ENCODE measurements at regions not wholly inside any gene's neighbourhood (a gene's known extent, or its start where the extent isn't known, plus 50 kb on each side); places are given as distances from the start of the nearest gene placed in this dataset.

DNA sequence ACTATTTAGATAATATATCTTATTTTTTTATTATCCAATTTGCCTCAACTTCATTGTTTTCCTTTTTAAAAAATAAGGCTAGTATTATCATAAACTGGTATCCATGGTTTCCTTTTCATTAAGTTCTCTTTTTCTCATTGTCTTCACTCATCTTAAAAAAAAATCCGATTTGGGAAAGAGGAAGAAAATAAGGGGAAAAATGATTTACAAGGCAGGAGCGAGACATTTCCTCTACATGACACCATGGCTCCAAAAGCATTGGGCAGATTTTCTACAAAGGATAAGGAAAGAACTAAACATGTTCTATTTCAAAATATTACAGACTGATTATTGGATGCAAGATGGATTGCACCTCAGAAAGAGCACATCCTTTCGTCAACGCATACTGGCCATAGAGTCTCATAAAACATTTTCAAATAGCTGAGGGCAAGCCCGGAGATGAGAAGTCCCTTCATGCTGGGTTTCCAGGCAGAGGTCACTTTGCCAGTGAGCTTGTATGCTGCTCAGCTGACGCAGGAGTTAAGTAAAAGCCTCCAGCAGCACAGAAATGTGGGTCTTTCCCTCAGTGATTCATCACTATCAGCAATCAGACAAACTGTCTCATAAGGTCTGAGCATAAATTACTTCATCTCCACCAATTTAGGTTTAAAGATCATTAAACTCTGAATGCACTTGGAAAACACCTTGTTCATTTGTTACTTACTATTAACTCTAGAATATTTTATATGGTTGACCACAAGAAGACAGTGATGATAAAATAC, 129.0 kb upstream of the TNFAIP3 start:
- TF ChIP-seq, protein P1, sequence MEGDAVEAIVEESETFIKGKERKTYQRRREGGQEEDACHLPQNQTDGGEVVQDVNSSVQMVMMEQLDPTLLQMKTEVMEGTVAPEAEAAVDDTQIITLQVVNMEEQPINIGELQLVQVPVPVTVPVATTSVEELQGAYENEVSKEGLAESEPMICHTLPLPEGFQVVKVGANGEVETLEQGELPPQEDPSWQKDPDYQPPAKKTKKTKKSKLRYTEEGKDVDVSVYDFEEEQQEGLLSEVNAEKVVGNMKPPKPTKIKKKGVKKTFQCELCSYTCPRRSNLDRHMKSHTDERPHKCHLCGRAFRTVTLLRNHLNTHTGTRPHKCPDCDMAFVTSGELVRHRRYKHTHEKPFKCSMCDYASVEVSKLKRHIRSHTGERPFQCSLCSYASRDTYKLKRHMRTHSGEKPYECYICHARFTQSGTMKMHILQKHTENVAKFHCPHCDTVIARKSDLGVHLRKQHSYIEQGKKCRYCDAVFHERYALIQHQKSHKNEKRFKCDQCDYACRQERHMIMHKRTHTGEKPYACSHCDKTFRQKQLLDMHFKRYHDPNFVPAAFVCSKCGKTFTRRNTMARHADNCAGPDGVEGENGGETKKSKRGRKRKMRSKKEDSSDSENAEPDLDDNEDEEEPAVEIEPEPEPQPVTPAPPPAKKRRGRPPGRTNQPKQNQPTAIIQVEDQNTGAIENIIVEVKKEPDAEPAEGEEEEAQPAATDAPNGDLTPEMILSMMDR (IDR thresholded peaks at IDR 0.05): no peak
- TF ChIP-seq POLR2A (IDR thresholded peaks at IDR 0.05): no peak

All from vagina (tissue), 2 donors.